AML-193 (cell line): ENCODE measurements at regions not wholly inside any gene's neighbourhood (a gene's known extent, or its start where the extent isn't known, plus 50 kb on each side); places are given as distances from the start of the nearest gene placed in this dataset.
"Not testable (repeated sequence)": the region's sequence is repeated elsewhere in the genome, so short reads cannot be mapped to it uniquely, and the experiment has no call there.

Experiments used
- DNase-seq, 2 experiments: peaks; one replicate each; lab custom pipeline; 2025; lab: John Stamatoyannopoulos, UW

GRCh38 chr1:38213646-38214434 lies 167.2 kb upstream of the POU3F1 start:
- DNase-seq = no peak

- DNase-seq = no peak
Measured at GRCh38 chr1:38210895-38211177, 164.2 kb upstream of the POU3F1 start.

- no peak for DNase-seq
Measured at GRCh38 chr1:38210021-38210894, 163.7 kb upstream of the POU3F1 start.

- no peak for DNase-seq
Measured at GRCh38 chr1:38208716-38209632, 162.4 kb upstream of the POU3F1 start.

GRCh38 chr1:38207906-38208305 lies 161.3 kb upstream of the POU3F1 start:
- no peak for DNase-seq

- no peak for DNase-seq
Measured at GRCh38 chr1:38207275-38207674, 160.7 kb upstream of the POU3F1 start.

GRCh38 chr1:38204698-38205097 lies 158.1 kb upstream of the POU3F1 start:
- DNase-seq = no peak

- no peak for DNase-seq
Measured at GRCh38 chr1:38203441-38203840, 156.8 kb upstream of the POU3F1 start.

- no peak for DNase-seq
Measured at GRCh38 chr1:38201431-38201830, 154.8 kb upstream of the POU3F1 start.

- DNase-seq = no peak
Measured at GRCh38 chr1:38198621-38199020, 152.0 kb upstream of the POU3F1 start.

GRCh38 chr1:38198099-38198498 lies 151.5 kb upstream of the POU3F1 start:
- no peak for DNase-seq

GRCh38 chr1:38197312-38198061 lies 150.9 kb upstream of the POU3F1 start:
- DNase-seq = no peak

- no peak for DNase-seq
Measured at GRCh38 chr1:38194472-38194871, 147.9 kb upstream of the POU3F1 start.

GRCh38 chr1:38193040-38193439 lies 146.4 kb upstream of the POU3F1 start:
- no peak for DNase-seq

- no peak for DNase-seq
Measured at GRCh38 chr1:38191461-38191860, 144.9 kb upstream of the POU3F1 start.

- no peak for DNase-seq
Measured at GRCh38 chr1:38190983-38191382, 144.4 kb upstream of the POU3F1 start.

- no peak for DNase-seq
Measured at GRCh38 chr1:38187552-38187951, 141.0 kb upstream of the POU3F1 start.

GRCh38 chr1:38186566-38186965 lies 140.0 kb upstream of the POU3F1 start:
- no peak for DNase-seq

- DNase-seq = no peak
Measured at GRCh38 chr1:38185913-38186312, 139.3 kb upstream of the POU3F1 start.

GRCh38 chr1:38183747-38184146 lies 137.2 kb upstream of the POU3F1 start:
- DNase-seq = no peak

GRCh38 chr1:38183096-38183495 lies 136.5 kb upstream of the POU3F1 start:
- DNase-seq = no peak

- DNase-seq = not testable (repeated sequence)
Measured at GRCh38 chr1:38180388-38180787, 133.8 kb upstream of the POU3F1 start.
